ENCODE measurements at regions not wholly inside any gene's neighbourhood (a gene's known extent, or its start where the extent isn't known, plus 50 kb on each side); places are given as distances from the start of the nearest gene placed in this dataset.

- Histone ChIP-seq H3K4me3 (no peak overlapping the region), H3K27me3 (no peaks in the 10 kb centered on the region), H3K4me1 (no peaks in the 10 kb centered on the region), H3K36me3 (no peaks in the 10 kb centered on the region), H3K9ac (no peak overlapping the region), H3K9me3 (no peaks in the 10 kb centered on the region), H3K4me2 (no peak overlapping the region), H4K20me1 (no peaks in the 10 kb centered on the region), H3K27ac (no peak overlapping the region)
- no peak for TF ChIP-seq Cebpa-rat (IDR thresholded peaks at IDR 0.05)
These were observed 534.3 kb downstream of the PLXDC2 start for GRCh38 chr10:20350509-20350908.

GRCh38 chr10:20343036-20343435 is 526.8 kb downstream of the PLXDC2 start:
- Histone ChIP-seq H3K36me3 (no peaks in the 10 kb centered on the region), H3K4me2 (no peak overlapping the region), H3K27ac (no peak overlapping the region), H3K27me3 (no peaks in the 10 kb centered on the region), H3K9me3 (peaks cover 20% of the 10 kb centered on the region), H3K9ac (no peak overlapping the region), H4K20me1 (no peaks in the 10 kb centered on the region), H3K4me1 (no peaks in the 10 kb centered on the region), H3K4me3 (no peak overlapping the region)
- no peak for TF ChIP-seq Cebpa-rat (IDR thresholded peaks at IDR 0.05)

All from BLaER1 (cell line).